Large intestine (tissue), 3 donors: ENCODE measurements at regions not wholly inside any gene's neighbourhood (a gene's known extent, or its start where the extent isn't known, plus 50 kb on each side); places are given as distances from the start of the nearest gene placed in this dataset.
A peak's percentile ranks its signal among the peaks of the same experiment; 100 is the strongest.

Experiments
- DNase-seq, 2 donors: peaks; one replicate each; pipeline versions ENCODE4 v3.0.0 to v3.0.0-alpha.2; 2013
- H3K27ac ChIP-seq: one replicate; pipeline ENCODE4 v1.5.1; 2013; ENCODE audit warnings: low read length
- H3K27me3 ChIP-seq: 2 replicates; pipeline ENCODE4 v1.6.1; 2013; ENCODE audit warnings: low read length; ENCODE audit not compliant: control insufficient read depth, insufficient read depth
- H3K36me3 ChIP-seq: 2 replicates; pipeline ENCODE4 v1.6.1; 2013; ENCODE audit warnings: low read length; ENCODE audit not compliant: control insufficient read depth, insufficient read depth
- H3K4me1 ChIP-seq: one replicate; pipeline ENCODE4 v1.6.1; 2013; ENCODE audit warnings: low read length; ENCODE audit not compliant: control insufficient read depth, insufficient read depth
- H3K4me3 ChIP-seq: one replicate; pipeline ENCODE4 v1.5.1; 2013; ENCODE audit warnings: low read length
- H3K9me3 ChIP-seq: one replicate; pipeline ENCODE4 v1.6.1; 2013; ENCODE audit warnings: mild to moderate bottlenecking, low read depth, low read length, moderate library complexity; ENCODE audit not compliant: control insufficient read depth
- WGBS: methylation state at CpG from one replicate; pipeline ENCODE4 v1.1.5; 2013; ENCODE audit warnings: low lambda C conversion rate; ENCODE audit not compliant: insufficient coverage; 5-methylcytosine and 5-hydroxymethylcytosine counted together

DNA sequence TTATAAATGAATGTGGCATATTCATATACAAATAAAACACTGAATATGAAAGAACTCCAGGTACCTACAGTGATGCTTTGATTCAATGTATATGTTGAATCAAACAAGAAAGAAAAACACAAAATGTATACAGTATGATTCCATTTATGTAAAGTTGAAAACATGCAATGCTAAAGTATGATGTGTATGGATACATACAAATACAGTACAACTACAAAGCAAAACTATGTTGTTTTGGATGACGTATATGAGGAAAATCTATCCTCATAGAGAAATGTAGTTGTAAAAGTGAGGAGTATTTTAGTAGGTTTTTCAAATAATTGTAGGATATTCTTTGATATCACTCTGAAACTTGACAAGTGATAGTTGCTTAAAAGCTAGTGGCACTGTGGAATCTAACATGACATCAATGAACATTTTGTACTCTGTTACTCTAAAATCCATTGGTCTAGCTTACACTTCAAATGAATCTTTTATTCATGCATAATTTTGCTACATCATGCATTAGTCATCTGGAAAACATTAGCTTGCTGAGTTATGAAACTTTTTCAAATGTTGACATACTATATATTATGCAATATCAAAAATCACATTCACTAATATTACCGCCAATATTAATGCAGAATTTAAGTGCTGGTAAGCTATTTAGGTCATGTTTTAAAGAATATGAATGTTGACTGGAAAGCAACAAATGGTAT, 278.1 kb upstream of the CHRNA7 start:
- Histone ChIP-seq H3K27ac (no peak overlapping the region), H3K4me3 (no peak overlapping the region), H3K36me3 (no peaks in the 10 kb centered on the region), H3K4me1 (no peaks in the 10 kb centered on the region), H3K9me3 (no peaks in the 10 kb centered on the region), H3K27me3 (no peaks in the 10 kb centered on the region)
- no peak for DNase-seq
- WGBS = 100% methylated on average over 2 of the region's 2 CpGs

DNA sequence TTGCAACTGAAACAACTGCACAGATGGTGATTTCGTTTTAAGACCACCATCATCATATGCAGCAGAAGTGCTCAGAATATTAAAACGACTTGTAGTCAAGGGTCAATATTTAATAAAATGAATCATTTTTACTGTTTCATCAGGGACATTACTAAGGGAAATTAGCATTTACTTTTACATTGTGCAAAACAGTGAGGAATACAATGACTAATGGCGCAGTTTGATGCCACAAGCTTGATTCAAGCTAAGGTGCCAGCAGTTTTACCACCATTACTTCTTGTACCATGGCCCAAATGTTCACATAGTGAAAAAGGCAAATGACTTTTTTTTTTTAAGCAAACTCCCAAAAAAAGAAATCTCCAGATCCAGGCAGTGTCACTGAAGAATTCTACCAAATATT, 277.4 kb upstream of the CHRNA7 start:
- Histone ChIP-seq H3K4me3 (no peak overlapping the region), H3K27me3 (no peaks in the 10 kb centered on the region), H3K9me3 (no peaks in the 10 kb centered on the region), H3K27ac (no peak overlapping the region), H3K36me3 (no peaks in the 10 kb centered on the region), H3K4me1 (no peaks in the 10 kb centered on the region)
- DNase-seq = no peak
- WGBS = no CpG with 5 or more reads among the region's 3 CpGs

DNA sequence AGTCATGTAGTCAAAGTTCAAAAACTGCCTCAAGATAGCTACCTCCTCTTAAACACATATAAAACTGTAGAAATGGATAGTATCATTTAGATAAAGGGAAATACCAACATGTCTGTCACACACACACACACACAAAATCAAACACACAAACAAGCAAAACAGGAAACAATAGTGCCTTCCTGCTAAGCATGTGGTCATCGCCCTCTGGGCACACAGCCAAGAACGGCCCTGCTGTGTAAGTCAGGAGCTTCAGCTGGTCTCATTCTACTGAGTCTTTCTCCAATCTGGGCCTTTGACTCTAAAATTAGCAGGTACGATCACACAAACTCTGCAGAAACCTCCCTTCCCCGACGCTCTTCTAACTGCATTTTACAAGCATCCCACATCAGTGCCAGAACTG, 272.2 kb upstream of the CHRNA7 start:
- no peaks in the 10 kb centered on the region for H3K4me1 ChIP-seq
- H3K4me3 ChIP-seq = no peak overlapping the region
- H3K27ac ChIP-seq = no peak overlapping the region
- no CpG with 5 or more reads among the region's 5 CpGs for WGBS
- H3K9me3 ChIP-seq = no peaks in the 10 kb centered on the region
- H3K27me3 ChIP-seq = no peaks in the 10 kb centered on the region
- DNase-seq = peak; percentile 9 to 13
- no peaks in the 10 kb centered on the region for H3K36me3 ChIP-seq

DNA sequence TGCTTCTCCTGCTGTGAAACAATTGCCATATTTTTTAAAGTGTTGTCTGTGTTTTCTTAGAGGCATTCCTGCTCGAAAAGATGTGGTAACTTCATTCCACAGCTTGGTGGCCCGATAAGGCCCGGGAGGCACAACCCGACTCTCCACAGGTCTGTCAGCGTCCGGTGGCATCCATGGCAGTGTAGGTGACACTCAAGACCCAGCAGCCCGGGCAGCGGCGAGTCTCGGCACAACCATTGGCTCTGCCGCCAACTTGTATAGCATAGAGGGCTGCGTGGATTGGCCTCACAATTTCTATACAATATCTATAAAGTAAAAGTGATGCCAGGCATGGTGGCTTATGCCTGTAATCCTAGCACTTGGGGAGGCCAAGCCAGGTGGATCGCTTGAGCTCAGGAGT, 262.3 kb upstream of the CHRNA7 start:
- Histone ChIP-seq H3K27ac (no peak overlapping the region), H3K36me3 (no peaks in the 10 kb centered on the region), H3K4me3 (no peak overlapping the region), H3K4me1 (no peaks in the 10 kb centered on the region), H3K9me3 (no peaks in the 10 kb centered on the region), H3K27me3 (no peaks in the 10 kb centered on the region)
- WGBS = no CpG with 5 or more reads among the region's 13 CpGs
- no peak for DNase-seq

DNA sequence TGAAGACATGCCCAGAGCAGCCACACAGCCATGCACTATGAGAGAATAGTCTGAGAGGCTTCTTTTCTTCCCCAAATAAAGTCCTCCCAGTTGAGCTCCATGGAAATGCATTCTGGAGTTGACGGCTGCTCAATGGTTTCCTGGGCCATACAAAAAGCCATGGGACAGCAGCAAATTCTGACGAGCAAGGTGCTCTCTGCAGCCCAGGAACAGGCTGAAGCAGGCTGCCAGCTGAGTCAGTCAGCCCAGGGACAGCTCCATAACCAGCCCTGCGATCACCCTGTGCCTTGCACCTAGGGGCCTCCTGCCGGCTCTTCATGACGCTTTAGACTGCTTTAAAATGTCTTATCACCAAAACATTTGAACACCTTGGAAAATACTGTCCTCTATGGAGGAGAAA, 256.3 kb upstream of the CHRNA7 start:
- no CpG with 5 or more reads among the region's 5 CpGs for WGBS
- H3K27ac ChIP-seq = no peak overlapping the region
- H3K27me3 ChIP-seq = no peaks in the 10 kb centered on the region
- H3K36me3 ChIP-seq = no peaks in the 10 kb centered on the region
- H3K4me1 ChIP-seq = no peaks in the 10 kb centered on the region
- no peaks in the 10 kb centered on the region for H3K9me3 ChIP-seq
- H3K4me3 ChIP-seq = no peak overlapping the region
- no peak for DNase-seq

DNA sequence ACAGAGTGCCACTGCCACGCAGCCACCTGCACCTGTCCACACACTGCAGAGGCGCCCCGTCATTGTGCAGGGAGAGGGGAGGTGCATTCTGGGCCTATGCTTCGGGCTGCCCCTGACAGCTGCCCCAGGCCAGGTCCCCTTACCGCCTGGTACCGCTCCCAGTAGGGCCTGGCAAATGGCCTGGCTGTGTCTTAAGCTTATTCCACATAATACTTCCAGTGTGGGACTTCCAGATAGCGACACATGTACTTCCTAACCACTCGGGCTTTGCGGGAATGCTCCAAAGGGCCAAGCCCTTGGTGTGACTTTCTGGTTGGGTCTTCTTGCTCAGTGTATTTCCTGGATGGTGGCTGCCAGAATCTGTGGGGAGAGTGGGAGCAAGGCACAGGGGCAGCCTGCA, 254.3 kb upstream of the CHRNA7 start:
- no peaks in the 10 kb centered on the region for H3K27me3 ChIP-seq
- WGBS = no CpG with 5 or more reads among the region's 9 CpGs
- H3K4me3 ChIP-seq = no peak overlapping the region

DNA sequence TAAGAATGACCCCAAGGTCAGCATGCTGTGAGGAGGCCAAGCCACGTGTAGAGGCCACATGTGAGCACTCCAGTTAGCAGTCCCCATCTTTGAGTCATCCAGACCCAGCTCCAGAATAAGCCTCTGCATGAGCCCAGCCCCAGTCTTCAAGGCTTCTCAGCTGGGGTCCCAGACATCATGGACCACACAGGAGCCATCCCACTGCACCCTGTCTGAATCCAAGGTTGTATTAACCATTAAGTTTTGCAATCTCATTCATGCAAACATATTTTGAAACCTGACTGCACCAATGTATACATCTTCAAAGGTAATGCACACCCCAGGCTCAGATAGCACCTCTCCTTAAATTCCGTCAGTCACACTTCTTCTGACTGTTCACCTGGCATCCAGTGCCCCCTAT, 249.1 kb upstream of the CHRNA7 start:
- H3K4me1 ChIP-seq = no peaks in the 10 kb centered on the region
- DNase-seq = no peak
- H3K4me3 ChIP-seq = no peak overlapping the region
- no peak overlapping the region for H3K27ac ChIP-seq
- H3K36me3 ChIP-seq = no peaks in the 10 kb centered on the region
- H3K27me3 ChIP-seq = no peaks in the 10 kb centered on the region
- no CpG with 5 or more reads among the region's 2 CpGs for WGBS
- H3K9me3 ChIP-seq = no peaks in the 10 kb centered on the region

More for the DNA sequence above, 254.3 kb upstream of the CHRNA7 start:
- Histone ChIP-seq H3K4me1 (no peaks in the 10 kb centered on the region), H3K36me3 (no peaks in the 10 kb centered on the region), H3K27ac (no peak overlapping the region), H3K9me3 (no peaks in the 10 kb centered on the region)
- no peak for DNase-seq

DNA sequence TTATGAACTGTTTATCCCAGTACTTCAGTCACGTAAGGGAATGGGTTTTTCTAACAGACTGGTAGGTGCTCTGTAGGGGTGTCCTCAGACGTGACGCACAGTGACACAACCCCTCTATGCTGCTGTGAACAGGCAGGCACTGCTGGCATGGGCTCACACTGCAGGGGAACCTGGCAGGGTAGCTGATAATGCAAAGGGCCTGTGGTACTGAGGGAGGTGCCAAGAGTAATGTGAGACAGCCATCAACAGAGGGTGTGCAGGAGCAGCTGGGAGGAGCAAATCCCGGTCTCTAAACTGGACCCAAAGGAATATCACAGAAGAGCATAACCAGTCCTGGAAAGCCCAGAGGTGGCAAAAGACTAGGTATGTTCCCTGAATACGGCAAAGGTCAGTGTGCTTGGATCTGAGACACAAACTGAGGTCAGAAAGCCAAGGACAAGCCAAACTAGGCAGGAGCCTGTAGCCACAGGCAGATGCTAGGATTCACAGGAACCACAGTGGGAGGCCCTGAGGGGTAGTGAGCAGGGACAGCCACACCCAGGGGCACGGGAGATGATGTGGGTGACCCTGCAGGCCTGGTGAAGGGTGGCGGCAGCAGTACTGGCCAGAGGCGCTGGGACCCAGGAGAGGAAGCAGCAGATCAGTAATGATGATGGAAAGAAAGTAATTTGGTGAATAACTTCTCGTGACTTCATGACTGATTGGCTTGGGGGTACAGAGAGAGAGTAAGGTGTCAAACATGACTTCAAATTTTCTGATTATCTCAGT, 248.1 kb upstream of the CHRNA7 start:
- 67% methylated on average over 3 of the region's 9 CpGs for WGBS

DNA sequence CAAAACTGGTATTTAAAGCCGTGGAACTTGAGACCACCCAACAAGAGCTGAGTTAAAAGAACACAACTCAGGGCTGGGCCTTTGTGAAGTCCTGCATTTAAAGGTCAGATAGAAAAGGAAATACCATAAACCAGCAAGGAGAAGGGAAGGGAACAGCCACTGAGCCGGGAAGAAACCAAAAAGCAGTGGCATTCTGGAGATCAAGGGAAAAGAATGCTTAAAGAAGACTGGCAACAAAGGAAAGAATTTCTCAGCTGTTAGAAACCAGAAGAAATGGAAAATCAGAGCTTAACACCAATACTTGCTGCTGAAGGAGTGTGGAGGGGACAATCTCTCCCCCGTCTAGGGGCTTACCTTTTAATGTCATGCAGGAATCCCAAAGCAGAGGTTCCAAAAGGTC, 247.4 kb upstream of the CHRNA7 start:
- H3K4me3 ChIP-seq = no peak overlapping the region
- WGBS = 56% methylated on average over 1 of the region's 3 CpGs
- no peaks in the 10 kb centered on the region for H3K27me3 ChIP-seq
- no peak for DNase-seq
- no peaks in the 10 kb centered on the region for H3K4me1 ChIP-seq
- H3K36me3 ChIP-seq = no peaks in the 10 kb centered on the region
- no peaks in the 10 kb centered on the region for H3K9me3 ChIP-seq
- H3K27ac ChIP-seq = no peak overlapping the region

More for the DNA sequence above, 248.1 kb upstream of the CHRNA7 start:
- Histone ChIP-seq H3K4me3 (no peak overlapping the region), H3K27ac (no peak overlapping the region), H3K36me3 (no peaks in the 10 kb centered on the region), H3K4me1 (no peaks in the 10 kb centered on the region), H3K27me3 (no peaks in the 10 kb centered on the region), H3K9me3 (no peaks in the 10 kb centered on the region)
- DNase-seq = no peak

DNA sequence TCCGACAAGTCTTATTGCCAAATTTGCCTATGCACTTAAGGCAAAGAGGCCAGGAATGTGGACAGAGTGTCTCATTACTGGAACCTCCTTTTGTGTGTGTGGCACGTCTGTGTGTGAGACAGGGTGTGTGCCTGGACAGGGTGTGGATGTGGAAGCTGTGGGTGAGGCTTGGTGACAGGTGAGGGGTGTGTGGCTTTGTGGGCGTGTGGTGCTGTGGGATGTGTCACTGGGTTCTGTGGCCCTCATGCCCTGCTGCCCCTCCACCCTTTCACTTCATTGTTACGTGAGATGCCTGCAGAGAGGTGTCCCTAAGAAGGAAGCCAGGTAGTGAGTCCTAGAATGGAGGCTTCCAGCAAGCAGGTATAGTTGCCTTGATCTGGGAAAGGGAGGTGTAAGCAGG, 244.0 kb upstream of the CHRNA7 start:
- Histone ChIP-seq H3K4me3 (no peak overlapping the region), H3K36me3 (no peaks in the 10 kb centered on the region), H3K27me3 (no peaks in the 10 kb centered on the region), H3K4me1 (no peaks in the 10 kb centered on the region), H3K9me3 (no peaks in the 10 kb centered on the region), H3K27ac (no peak overlapping the region)
- no peak for DNase-seq
- no CpG with 5 or more reads among the region's 4 CpGs for WGBS

DNA sequence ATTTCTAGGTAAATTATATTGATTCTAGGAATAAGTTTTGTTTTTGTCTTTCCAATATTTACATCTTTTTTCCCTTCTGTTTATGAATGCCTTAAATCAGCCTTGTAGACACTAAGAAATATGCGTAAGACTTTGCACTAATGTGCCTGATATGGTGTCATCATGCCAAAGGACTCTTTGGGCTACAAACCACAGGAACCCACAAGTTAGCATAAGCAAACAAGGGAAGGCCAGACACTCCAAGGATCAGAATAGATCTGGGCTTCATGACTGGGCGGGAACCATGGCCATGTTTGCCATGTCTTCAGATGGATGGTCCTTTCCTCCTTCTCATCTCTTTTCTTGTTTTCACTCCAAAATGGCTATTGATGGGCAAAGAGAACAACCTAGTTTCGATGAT, 242.2 kb upstream of the CHRNA7 start:
- whole genome bisulfite sequencing = no CpG with 5 or more reads among the region's 3 CpGs
- no peak for DNase-seq
- no peak overlapping the region for H3K4me3 ChIP-seq
- no peak overlapping the region for H3K27ac ChIP-seq
- H3K9me3 ChIP-seq = no peaks in the 10 kb centered on the region
- no peaks in the 10 kb centered on the region for H3K4me1 ChIP-seq
- H3K27me3 ChIP-seq = no peaks in the 10 kb centered on the region
- no peaks in the 10 kb centered on the region for H3K36me3 ChIP-seq
